GM12873 (cell line): ENCODE measurements at regions not wholly inside any gene's neighbourhood (a gene's known extent, or its start where the extent isn't known, plus 50 kb on each side); places are given as distances from the start of the nearest gene placed in this dataset.

Experiments
- TF ChIP-seq, protein P1 (sequence below): IDR thresholded peaks from 2 replicates; pipeline ENCODE4 v1.5.1; 2012; ENCODE audit warnings: low read depth, mild to moderate bottlenecking, moderate library complexity, low read length, control low read depth; ENCODE audit not compliant: insufficient read depth; ENCODE audit errors: missing control alignments

DNA sequence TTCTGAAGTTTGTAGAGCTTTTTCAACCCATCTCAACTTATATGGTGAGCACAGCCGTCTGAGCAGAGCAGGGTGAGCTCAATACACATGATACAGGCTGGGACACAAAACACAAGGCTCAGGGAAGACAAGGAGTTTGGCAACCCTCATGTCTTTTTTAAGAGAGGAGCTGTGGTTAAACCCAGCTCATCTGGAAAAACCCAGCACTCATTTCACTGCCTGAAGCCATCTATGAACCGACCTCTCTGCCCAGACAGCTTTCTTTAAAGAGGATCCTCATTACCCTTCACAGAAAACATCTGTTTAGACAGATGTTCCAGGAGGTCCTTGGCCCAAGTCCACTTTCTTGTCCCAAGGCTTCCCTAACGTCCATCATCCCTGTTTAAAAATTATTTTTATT lies 170.0 kb upstream of the TSHZ3 start:
- TF ChIP-seq, protein P1, sequence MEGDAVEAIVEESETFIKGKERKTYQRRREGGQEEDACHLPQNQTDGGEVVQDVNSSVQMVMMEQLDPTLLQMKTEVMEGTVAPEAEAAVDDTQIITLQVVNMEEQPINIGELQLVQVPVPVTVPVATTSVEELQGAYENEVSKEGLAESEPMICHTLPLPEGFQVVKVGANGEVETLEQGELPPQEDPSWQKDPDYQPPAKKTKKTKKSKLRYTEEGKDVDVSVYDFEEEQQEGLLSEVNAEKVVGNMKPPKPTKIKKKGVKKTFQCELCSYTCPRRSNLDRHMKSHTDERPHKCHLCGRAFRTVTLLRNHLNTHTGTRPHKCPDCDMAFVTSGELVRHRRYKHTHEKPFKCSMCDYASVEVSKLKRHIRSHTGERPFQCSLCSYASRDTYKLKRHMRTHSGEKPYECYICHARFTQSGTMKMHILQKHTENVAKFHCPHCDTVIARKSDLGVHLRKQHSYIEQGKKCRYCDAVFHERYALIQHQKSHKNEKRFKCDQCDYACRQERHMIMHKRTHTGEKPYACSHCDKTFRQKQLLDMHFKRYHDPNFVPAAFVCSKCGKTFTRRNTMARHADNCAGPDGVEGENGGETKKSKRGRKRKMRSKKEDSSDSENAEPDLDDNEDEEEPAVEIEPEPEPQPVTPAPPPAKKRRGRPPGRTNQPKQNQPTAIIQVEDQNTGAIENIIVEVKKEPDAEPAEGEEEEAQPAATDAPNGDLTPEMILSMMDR = no peak

DNA sequence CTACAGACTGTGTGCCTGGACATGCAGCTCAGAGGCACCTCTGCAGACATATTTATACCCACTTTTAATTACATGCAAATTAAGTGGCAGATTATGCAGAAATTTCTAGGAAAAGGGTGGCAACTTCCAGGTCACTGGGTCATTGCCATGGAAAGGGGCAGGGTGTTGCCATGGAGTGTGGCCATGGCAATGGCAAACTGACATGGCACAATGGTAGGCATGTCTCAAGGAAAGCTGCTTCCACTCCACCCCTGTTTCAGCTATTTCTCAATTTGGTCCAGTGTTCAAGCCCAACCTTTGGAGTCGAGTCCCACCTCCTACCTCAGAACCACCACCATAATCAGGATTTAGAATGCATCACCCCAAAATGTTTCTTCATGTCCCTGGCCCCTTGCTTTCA lies 170.7 kb upstream of the TSHZ3 start:
- TF ChIP-seq, protein P1 = no peak

DNA sequence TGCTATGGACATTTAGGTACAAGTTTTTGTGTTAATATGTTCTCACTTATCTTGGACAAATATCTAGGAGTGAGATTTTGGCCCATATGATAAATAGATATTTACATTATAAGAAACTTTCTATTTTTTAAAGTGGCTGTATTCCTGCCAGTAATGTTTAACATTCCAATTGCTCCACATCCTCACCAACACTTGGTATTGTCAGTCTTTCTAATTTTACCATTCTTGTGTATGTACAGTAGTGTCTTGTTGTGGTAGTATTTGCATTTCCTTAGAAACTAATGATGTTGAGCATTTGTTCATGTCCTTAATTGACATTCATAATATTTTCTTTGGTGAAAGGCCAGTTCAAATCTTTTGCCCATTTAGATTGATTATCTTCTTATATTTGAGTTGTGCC lies 171.4 kb upstream of the TSHZ3 start:
- TF ChIP-seq, protein P1 = no peak

DNA sequence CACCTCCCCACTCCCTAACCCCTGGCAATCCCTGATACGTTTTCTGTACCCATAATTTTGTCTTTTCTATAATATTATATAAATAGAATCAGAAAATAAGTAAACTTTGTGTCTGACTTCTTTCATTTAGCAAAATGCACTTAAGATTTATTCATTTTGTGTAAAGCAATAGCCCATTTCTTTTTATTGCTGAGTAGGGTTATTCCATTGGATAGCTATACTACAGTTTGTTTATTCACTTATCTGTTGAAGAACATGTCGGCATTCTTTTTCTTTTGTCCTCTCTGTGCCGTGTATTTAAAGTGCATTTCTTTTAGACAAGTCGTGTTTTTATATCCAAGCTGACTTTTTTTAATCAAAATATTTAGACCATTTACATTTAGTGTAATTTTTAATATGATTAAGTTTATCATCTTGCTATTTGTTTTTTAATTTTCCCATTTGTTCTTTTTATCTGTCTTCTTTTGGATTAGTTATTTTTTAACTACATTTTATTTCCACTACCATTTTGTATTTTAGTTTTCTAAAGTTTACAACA lies 176.4 kb upstream of the TSHZ3 start:
- TF ChIP-seq, protein P1 = no peak

DNA sequence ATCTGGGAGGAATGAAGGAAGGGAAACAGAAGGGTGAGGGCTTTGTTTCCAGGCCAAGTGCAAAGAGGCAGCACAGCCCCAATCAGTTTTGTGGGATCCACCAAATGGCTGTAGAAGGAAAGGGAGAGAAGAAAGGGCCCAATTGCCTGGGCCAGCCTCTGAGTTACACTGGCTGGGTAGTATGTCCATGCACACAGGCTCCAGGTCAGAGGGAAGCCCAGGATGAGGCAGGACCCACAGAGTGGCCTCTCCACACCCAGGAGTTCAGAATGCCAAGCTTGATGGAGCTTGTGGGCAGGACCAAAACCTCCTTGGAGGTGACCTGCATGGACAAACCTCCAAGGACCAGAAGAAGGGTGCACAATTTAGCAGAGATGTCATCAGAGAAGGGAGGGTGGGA lies 178.2 kb upstream of the TSHZ3 start:
- TF ChIP-seq, protein P1 = no peak

DNA sequence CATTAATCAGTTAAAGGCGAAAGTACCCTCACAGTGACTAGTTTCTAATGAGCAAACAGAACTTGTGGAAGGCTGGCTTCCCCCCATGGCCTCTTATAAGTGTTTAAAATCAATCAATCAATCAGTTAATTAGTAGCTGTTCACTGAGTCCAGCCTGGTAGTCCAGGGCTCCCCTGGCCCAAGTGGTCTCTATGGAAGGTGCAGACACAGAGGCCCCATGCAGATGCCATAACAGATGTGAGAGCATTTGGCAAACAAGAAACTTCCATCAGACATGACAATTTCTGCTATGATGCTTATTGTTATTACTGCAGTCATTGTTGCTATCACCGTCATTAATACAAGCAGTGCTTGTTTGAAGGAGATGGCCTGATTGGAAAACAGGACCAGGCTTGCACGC lies 179.0 kb upstream of the TSHZ3 start:
- TF ChIP-seq, protein P1 = no peak

DNA sequence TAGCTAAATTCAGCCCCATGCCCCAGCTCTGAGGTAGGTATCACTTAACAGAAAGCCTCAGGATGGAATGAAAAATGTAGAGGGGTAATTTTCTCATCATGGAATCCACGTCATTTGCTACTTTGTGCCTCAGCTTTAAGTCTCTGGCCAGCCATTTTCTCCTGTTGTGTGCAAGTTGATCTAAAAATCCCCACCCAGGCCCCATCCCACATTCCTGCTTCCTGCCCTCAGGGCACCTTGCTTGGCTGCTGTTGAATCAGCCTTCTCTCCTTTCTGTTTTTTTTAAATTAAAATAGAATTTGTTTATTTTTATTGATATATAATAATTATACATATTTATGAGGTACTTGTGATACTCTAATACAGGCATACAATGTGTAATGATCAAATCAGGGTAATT lies 179.9 kb upstream of the TSHZ3 start:
- TF ChIP-seq, protein P1 = no peak
